GM19324 (cell line): ENCODE measurements at regions not wholly inside any gene's neighbourhood (a gene's known extent, or its start where the extent isn't known, plus 50 kb on each side); places are given as distances from the start of the nearest gene placed in this dataset.

Source experiments
- ATAC-seq: cut with Tn5 transposase; IDR thresholded peaks from one replicate; pipeline ENCODE4 v1.9.1; 2021; ENCODE audit warnings: mild to moderate bottlenecking, moderate library complexity; ENCODE audit not compliant: unreplicated experiment, low FRiP score

GRCh38 chr10:120960725-120961124, 109.6 kb downstream of the WDR11 start:
- no peak for ATAC-seq

- ATAC-seq = no peak
Observed at GRCh38 chr10:120961795-120962755, 110.9 kb downstream of the WDR11 start.

DNA sequence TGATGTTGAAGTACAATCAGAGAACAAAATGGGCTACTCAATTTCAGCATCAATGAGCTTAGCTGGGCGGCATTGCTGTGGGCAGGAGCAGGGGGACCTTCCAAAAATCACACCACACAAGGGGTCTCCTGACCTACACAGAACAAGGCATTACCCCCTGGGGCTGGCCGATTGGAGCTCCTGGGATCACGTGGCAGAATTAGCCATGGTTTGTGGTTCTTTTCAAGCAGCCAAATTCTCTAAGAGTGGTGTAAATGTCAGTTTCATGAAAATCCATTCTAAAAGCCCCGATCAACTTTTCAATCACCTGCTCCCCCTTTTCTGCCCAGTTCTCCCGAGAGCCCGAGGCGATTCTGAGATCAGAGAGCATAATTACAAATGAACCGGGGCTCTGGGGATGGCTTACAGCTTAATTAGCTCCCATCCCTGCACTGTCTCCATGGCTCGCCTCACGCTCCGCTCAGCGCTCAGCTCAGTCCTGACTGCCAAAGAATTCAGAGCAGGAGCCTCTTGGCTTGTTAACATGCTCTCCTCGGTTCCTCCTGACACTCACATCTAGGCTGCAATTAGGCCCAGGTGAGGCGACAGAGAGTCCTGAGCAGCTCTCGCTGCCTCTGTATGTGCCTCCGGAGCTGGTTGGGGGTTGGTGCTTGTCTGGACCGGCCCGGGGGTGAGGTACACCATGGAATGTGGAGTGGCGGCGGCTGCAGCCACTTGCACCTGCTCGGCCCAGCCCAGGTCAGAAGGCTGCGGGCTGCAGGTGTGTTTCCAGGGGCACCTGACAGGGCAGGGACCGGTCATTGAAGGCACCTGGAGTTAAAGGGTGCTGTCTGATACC, 111.8 kb downstream of the WDR11 start:
- ATAC-seq = no peak

- ATAC-seq = no peak
Observed at GRCh38 chr10:120963594-120964220, 112.5 kb downstream of the WDR11 start.

DNA sequence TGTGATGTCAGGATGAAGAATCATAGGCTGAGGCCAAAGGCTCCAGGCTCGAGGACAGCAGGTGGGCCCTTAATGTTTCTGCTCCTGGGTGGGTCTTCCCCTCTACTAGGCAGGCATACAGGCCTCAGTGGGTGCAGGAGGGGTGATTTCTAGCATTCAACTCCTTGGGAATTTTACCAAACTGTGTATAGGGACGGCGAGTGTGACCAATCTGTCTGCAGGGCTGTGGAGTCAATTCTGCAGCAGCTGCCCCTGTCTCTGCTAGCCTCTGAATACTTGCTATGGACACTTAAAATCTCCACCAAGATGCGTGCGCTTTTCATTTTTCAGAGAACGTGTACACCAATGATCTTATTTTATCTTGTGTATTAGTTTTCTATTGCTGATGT, 115.5 kb downstream of the WDR11 start:
- no peak for ATAC-seq

DNA sequence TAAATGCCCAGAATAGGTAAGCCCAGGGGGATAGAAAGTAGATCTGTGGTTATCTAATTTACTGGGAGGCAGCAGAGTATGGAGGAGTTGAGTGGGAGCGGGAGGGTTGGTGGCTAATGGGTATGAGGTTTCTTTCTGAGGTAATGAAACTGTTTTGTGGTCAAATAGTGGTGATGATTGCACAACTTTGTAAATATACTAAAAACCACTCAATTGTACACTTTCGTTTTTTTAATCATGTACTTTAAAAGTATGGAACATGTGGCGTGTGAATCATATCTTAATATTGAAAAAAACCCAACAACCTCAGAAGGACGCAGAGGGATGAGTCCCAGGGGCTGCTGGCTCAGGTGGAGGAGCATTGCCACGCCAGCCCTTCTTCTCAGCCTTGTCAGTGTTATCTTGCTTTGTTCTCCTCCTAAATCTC, 118.1 kb downstream of the WDR11 start:
- no peak for ATAC-seq

- ATAC-seq = no peak
Observed at GRCh38 chr10:120970595-120971529, 119.7 kb downstream of the WDR11 start.

DNA sequence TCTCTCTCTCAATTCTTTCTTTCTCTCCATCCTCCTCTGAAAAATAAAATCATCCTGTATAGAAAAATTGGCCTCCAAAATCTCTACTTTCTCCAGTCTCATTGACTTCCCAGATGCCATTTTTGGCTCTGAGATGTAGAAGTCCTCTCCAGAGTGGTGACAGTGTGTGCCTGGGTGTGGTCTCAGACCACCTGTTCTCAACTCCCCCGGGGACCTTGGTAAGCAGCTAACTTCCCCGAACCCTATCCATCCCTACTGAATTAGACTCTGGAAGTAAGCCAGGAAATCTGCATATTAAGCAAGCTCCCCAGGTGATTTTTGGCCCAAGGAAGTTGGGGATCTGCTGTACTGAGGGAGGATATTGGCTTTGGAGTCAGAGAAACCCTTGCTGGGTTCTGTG, 120.5 kb downstream of the WDR11 start:
- no peak for ATAC-seq

DNA sequence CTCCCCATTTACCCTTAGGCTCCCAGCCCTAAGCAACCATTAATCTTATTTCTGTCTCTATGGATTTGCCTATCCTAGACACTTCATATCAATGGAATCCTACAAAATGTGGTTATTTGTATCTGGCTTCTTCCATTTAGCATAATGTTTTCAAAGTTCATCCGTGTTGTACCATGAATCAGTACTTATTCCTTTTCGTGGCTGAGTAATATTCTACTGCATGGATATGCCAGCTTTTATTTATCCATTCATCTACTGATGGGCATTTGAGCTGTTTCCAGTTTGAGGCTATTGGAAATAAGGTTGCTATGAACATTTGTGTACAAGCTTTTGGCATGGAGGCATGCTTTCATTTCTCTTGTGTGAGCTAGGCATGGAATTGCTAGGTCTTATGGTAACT, 121.1 kb downstream of the WDR11 start:
- no peak for ATAC-seq

- no peak for ATAC-seq
Observed at GRCh38 chr10:120975072-120975867, 124.1 kb downstream of the WDR11 start.

- ATAC-seq = no peak
Observed at GRCh38 chr10:120975868-120976225, 124.7 kb downstream of the WDR11 start.

- no peak for ATAC-seq
Observed at GRCh38 chr10:120977897-120978296, 126.7 kb downstream of the WDR11 start.

GRCh38 chr10:120978589-120979252, 127.6 kb downstream of the WDR11 start:
- ATAC-seq = no peak

GRCh38 chr10:120979435-120980278, 128.5 kb downstream of the WDR11 start:
- no peak for ATAC-seq

DNA sequence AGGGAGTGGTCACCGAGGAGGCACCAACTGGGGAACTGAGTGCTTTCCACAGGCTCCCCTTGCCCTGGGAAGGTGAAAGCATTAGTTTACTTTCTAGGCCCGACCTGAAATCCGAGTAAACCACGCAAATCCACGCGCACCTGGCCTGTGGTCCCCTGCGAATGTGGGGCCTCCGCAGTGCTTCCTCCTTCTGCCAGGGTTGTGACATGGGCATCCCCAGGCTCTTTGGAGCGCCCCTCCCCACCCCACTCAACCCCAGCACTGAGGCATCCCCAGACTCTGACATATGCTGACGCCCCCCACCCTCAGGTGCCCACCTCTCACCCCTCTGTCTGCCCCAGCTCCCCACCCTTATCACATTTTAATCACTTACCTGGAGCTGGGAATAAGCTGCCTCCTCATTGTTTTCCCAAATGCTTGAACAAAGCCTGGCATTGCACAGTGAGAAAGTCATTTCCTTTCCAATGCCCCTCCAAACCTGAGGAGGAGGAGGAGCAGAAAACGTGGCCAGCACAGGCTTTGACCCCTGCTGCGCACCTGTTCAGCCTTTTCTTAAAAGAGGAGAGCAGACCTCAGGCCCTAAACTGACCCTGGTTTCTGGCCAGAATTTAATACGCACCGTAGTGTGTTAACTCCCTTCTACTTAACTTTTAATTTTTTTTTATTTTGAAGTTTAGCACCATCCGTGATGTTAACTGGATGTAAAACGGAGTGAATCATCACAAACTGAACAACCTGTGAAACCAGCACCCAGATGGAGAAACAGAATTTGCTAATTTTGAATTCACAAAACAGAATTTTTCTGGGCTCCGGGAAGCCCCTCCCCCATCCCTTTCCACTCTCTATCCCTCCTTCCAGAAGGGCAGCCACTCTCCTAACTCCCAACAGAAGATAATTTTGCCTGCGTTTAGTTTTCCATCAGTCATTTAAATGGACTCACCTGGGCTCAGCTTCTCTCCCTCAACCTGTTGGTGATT, 129.4 kb downstream of the WDR11 start:
- ATAC-seq = no peak

DNA sequence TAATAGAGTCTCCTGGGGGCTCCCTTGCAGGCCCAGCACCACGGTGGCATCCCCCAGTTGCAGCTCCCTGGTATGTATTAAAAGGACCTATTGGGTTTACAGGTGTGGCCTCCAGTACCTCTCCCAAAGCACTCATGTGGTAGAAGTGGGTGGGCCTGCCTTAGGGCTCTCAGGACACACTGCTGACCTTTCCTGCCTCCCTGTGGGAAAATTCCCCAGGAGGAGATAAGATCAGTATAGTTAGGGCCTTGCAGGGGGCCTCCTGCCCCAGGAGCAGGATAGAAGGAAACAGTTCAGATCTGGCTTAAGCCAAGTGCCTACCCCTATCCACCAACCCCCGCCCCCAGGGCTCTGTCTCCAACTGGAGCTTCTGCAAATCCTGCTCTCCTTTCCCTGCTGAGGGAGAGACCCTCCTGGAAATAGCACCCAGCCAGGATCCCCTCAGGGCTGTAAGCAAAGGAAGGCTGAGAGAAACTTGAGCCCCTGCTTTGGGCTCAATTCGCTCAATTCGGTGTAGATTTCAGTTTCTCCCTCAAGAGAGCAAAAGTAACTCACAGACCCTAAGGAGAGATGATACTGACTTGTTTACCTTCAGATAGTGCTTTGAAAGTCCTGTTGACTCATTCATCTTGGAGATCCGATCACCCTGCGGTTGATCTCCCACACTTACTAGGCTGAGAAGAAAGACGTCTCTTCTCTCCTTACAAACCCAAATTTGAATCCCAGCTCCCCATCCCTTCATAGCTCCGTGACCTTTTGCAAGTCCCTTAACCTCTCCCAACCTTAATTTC, 130.6 kb downstream of the WDR11 start:
- no peak for ATAC-seq
